ENCODE measurements at regions not wholly inside any gene's neighbourhood (a gene's known extent, or its start where the extent isn't known, plus 50 kb on each side); places are given as distances from the start of the nearest gene placed in this dataset.

DNA sequence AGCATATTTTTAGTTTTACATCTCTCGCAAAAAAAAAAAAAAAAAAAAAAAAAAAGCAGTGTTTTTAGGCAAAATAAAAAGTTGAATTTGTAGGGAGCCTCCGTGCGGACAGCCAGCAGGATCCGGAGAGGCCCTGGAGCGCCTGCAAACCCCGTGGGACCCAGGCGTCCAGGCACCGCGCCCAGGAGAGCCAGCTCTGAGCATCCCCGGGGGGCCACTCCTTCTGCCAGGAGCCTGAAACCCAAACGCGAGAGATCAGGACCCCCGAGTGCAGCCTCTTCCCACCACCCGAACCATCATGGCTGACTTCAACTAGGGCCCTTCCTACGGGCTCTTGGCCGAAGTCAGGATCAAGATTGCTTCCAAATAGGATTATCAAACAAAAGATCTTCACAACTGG lies 54.1 kb upstream of the LY86 start:
- no peaks in the 10 kb centered on the region for H3K9me2 ChIP-seq (replicated peaks; ENCODE audit: insufficient read depth, low read length)
- no peak overlapping the region for H3K27ac ChIP-seq (ENCODE audit: low read depth, low read length)
- TF ChIP-seq EZH2phosphoT487 (conservative IDR thresholded peaks at IDR 0.05; ENCODE audit: low read length), result no peak
- TF ChIP-seq, protein P1, sequence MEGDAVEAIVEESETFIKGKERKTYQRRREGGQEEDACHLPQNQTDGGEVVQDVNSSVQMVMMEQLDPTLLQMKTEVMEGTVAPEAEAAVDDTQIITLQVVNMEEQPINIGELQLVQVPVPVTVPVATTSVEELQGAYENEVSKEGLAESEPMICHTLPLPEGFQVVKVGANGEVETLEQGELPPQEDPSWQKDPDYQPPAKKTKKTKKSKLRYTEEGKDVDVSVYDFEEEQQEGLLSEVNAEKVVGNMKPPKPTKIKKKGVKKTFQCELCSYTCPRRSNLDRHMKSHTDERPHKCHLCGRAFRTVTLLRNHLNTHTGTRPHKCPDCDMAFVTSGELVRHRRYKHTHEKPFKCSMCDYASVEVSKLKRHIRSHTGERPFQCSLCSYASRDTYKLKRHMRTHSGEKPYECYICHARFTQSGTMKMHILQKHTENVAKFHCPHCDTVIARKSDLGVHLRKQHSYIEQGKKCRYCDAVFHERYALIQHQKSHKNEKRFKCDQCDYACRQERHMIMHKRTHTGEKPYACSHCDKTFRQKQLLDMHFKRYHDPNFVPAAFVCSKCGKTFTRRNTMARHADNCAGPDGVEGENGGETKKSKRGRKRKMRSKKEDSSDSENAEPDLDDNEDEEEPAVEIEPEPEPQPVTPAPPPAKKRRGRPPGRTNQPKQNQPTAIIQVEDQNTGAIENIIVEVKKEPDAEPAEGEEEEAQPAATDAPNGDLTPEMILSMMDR (IDR thresholded peaks at IDR 0.05; ENCODE audit: insufficient read depth, low read length, poor library complexity, severe bottlenecking), result no peak
- H3F3A ChIP-seq (ENCODE audit: insufficient read depth), result no peaks in the 10 kb centered on the region
- H3K36me3 ChIP-seq (ENCODE audit: low read length), result no peaks in the 10 kb centered on the region
- H2AFZ ChIP-seq (ENCODE audit: low read depth, low read length, severe bottlenecking), result no peak overlapping the region
- no peaks in the 10 kb centered on the region for H3K9me3 ChIP-seq (ENCODE audit: insufficient read depth, low read length)
- H3K27me3 ChIP-seq (ENCODE audit: low read length), result no peaks in the 10 kb centered on the region
- no peaks in the 10 kb centered on the region for H4K20me1 ChIP-seq (ENCODE audit: low read depth, low read length)
- H3K4me3 ChIP-seq (ENCODE audit: insufficient read depth, low read length, poor library complexity, severe bottlenecking), result no peak overlapping the region
- no peaks in the 10 kb centered on the region for H3K79me2 ChIP-seq (ENCODE audit: insufficient read depth, low read length)
- H3K4me2 ChIP-seq (ENCODE audit: low read depth, low read length, poor library complexity, severe bottlenecking), result no peak overlapping the region
- no peak overlapping the region for H3K9ac ChIP-seq (ENCODE audit: low read length)

DNA sequence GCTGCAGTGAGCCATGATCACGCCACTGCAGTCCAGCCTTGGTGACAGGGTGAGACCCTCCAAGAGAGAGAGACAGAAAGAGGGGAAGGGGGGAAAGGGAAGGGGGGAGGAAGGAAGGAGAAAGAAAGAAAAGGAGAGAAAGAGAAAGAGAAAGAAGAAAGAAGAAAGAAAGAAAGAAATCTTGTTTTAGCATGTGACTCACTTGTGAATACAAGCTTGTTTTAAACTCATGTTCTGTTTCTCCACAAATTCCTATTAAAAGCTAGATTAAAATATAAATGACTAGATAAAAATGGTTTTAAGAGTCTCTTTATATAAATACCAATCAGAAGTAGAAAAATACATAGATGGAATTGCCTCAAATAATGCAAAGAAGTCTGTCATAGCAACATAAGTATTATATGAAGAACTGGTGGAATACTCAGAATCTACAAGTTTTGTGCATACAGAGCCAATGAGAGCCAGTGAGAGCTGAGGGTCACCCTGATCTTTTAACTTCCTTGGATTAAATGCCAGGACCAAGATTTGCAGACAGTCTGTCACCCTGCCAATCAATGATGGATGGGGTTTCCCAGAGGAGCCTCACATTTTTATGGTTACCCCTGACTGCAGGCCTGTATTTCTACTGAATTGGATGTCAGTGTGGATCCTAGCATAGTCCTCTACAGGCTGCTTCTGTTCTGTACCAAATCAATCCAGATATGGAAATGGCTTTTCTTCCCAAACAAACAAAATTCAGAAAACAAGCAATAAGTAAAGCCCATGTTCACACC lies 50.8 kb upstream of the LY86 start:
- Histone ChIP-seq H2AFZ (ENCODE audit: low read depth, low read length, severe bottlenecking) (no peak overlapping the region), H3K4me3 (ENCODE audit: insufficient read depth, low read length, poor library complexity, severe bottlenecking) (no peak overlapping the region), H3K9me3 (ENCODE audit: insufficient read depth, low read length) (peaks cover 6% of the 10 kb centered on the region; the same call in 1 of the 2 replicates), H3F3A (ENCODE audit: insufficient read depth) (no peaks in the 10 kb centered on the region), H3K27ac (ENCODE audit: low read depth, low read length) (no peak overlapping the region), H3K79me2 (ENCODE audit: insufficient read depth, low read length) (no peaks in the 10 kb centered on the region), H3K4me2 (ENCODE audit: low read depth, low read length, poor library complexity, severe bottlenecking) (no peak overlapping the region), H3K36me3 (ENCODE audit: low read length) (no peaks in the 10 kb centered on the region), H3K9me2 (replicated peaks; ENCODE audit: insufficient read depth, low read length) (no peaks in the 10 kb centered on the region), H3K9ac (ENCODE audit: low read length) (no peak overlapping the region), H3K27me3 (ENCODE audit: low read length) (no peaks in the 10 kb centered on the region), H4K20me1 (ENCODE audit: low read depth, low read length) (no peaks in the 10 kb centered on the region)
- no peak for TF ChIP-seq EZH2phosphoT487 (conservative IDR thresholded peaks at IDR 0.05; ENCODE audit: low read length)
- TF ChIP-seq, protein P1 (IDR thresholded peaks at IDR 0.05; ENCODE audit: insufficient read depth, low read length, poor library complexity, severe bottlenecking), result no peak

DNA sequence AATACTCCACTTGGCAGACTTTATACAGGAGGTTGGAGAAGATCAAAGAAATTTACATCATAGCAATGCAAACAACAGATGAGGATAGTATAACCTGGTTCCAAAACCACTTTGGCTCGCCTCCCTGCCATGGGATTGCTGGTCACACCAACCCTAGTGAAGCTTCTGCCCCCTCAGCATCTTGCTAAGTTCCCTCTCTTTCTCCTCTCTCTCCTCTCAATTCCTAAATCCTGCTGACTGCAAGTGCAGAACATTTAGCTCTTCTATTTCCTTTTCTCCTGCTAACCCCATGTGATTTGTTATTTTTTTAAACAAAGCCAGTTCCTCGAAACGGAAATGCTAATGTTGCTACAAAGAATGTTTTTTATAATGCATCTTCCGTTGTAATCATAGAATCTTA lies 50.3 kb upstream of the LY86 start:
- Histone ChIP-seq H3K4me2 (ENCODE audit: low read depth, low read length, poor library complexity, severe bottlenecking) (no peak overlapping the region), H3K4me3 (ENCODE audit: insufficient read depth, low read length, poor library complexity, severe bottlenecking) (no peak overlapping the region), H3K79me2 (ENCODE audit: insufficient read depth, low read length) (no peaks in the 10 kb centered on the region), H3K9me3 (ENCODE audit: insufficient read depth, low read length) (peaks cover 6% of the 10 kb centered on the region; the same call in 1 of the 2 replicates), H3K27ac (ENCODE audit: low read depth, low read length) (no peak overlapping the region), H3K9ac (ENCODE audit: low read length) (no peak overlapping the region), H3K36me3 (ENCODE audit: low read length) (no peaks in the 10 kb centered on the region), H3F3A (ENCODE audit: insufficient read depth) (no peaks in the 10 kb centered on the region), H2AFZ (ENCODE audit: low read depth, low read length, severe bottlenecking) (no peak overlapping the region), H3K27me3 (ENCODE audit: low read length) (no peaks in the 10 kb centered on the region), H4K20me1 (ENCODE audit: low read depth, low read length) (no peaks in the 10 kb centered on the region), H3K9me2 (replicated peaks; ENCODE audit: insufficient read depth, low read length) (no peaks in the 10 kb centered on the region)
- TF ChIP-seq, protein P1 (IDR thresholded peaks at IDR 0.05; ENCODE audit: insufficient read depth, low read length, poor library complexity, severe bottlenecking), result no peak
- no peak for TF ChIP-seq EZH2phosphoT487 (conservative IDR thresholded peaks at IDR 0.05; ENCODE audit: low read length)
